Uterus (tissue), 2 donors: ENCODE measurements at regions not wholly inside any gene's neighbourhood (a gene's known extent, or its start where the extent isn't known, plus 50 kb on each side); places are given as distances from the start of the nearest gene placed in this dataset.

Source experiments
- POLR2A ChIP-seq, 2 donors: fragments of 450-650 bp; IDR thresholded peaks; one replicate each; pipeline ENCODE4 v1.6.1; 2016; ENCODE audit warnings: antibody characterized with exemption in 2 of 2, mild to moderate bottlenecking in 1 of 2, moderate library complexity in 1 of 2
- TF ChIP-seq, protein P1 (sequence below), 4 experiments: fragments of 200-600 bp in 2 of 4; fragments of 450-650 bp in 2 of 4; sonication (generic) in 2 of 4; IDR thresholded peaks; one replicate each; pipeline ENCODE4 v1.5.1; 2016 to 2019; ENCODE audit warnings: antibody characterized with exemption in 4 of 4, mild to moderate bottlenecking in 2 of 4, moderate library complexity in 1 of 4

DNA sequence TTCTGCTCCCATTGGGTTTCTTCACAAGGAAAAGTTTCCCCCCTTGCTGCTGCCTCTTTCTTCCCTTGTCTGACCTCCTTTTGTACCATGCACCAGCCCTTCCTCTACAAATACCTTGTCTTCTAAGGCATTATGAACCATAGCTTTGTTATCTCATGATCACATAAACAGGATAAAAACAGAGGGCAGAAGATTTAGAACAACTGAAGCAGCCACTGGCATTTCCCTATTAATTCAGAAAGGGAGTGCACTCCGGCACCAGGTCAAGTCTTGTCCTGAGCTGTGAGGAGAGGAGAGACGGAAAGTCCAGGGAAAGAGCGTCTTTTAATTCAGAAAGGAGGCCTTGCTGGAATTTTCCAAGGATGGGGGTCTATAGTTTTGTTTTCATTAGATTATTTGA lies 281.7 kb downstream of the RCHY1 start:
- TF ChIP-seq, protein P1, sequence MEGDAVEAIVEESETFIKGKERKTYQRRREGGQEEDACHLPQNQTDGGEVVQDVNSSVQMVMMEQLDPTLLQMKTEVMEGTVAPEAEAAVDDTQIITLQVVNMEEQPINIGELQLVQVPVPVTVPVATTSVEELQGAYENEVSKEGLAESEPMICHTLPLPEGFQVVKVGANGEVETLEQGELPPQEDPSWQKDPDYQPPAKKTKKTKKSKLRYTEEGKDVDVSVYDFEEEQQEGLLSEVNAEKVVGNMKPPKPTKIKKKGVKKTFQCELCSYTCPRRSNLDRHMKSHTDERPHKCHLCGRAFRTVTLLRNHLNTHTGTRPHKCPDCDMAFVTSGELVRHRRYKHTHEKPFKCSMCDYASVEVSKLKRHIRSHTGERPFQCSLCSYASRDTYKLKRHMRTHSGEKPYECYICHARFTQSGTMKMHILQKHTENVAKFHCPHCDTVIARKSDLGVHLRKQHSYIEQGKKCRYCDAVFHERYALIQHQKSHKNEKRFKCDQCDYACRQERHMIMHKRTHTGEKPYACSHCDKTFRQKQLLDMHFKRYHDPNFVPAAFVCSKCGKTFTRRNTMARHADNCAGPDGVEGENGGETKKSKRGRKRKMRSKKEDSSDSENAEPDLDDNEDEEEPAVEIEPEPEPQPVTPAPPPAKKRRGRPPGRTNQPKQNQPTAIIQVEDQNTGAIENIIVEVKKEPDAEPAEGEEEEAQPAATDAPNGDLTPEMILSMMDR (IDR thresholded peaks at IDR 0.05) = no peak
- no peak for TF ChIP-seq POLR2A (IDR thresholded peaks at IDR 0.05)
